ENCODE measurements at regions not wholly inside any gene's neighbourhood (a gene's known extent, or its start where the extent isn't known, plus 50 kb on each side); places are given as distances from the start of the nearest gene placed in this dataset.

DNA sequence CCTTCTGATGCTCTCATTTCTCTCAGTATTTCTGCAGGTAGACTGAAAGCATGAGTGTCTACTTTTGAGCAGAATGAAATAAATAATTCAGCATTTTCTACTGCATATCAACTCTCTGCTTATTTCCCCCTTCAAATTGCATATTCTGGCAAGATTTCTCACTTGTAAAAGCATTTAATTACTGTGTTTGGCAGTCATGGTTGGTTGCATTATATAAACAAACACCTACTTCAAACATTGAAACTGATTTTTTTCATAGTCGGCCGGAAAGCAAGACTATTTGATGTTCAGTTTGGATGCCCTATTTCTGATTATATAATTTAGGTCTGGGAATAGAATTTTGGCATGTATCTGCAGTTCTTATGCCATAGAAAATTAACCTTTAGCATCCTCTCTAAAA is 73.1 kb downstream of the PLEKHG1 start:
- no peak for TF ChIP-seq ZFX (IDR thresholded peaks at IDR 0.05; ENCODE audit: borderline replicate concordance)
- TF ChIP-seq, protein P1, sequence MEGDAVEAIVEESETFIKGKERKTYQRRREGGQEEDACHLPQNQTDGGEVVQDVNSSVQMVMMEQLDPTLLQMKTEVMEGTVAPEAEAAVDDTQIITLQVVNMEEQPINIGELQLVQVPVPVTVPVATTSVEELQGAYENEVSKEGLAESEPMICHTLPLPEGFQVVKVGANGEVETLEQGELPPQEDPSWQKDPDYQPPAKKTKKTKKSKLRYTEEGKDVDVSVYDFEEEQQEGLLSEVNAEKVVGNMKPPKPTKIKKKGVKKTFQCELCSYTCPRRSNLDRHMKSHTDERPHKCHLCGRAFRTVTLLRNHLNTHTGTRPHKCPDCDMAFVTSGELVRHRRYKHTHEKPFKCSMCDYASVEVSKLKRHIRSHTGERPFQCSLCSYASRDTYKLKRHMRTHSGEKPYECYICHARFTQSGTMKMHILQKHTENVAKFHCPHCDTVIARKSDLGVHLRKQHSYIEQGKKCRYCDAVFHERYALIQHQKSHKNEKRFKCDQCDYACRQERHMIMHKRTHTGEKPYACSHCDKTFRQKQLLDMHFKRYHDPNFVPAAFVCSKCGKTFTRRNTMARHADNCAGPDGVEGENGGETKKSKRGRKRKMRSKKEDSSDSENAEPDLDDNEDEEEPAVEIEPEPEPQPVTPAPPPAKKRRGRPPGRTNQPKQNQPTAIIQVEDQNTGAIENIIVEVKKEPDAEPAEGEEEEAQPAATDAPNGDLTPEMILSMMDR (IDR thresholded peaks at IDR 0.05): no peak
- no peak overlapping the region for H3K27ac ChIP-seq

DNA sequence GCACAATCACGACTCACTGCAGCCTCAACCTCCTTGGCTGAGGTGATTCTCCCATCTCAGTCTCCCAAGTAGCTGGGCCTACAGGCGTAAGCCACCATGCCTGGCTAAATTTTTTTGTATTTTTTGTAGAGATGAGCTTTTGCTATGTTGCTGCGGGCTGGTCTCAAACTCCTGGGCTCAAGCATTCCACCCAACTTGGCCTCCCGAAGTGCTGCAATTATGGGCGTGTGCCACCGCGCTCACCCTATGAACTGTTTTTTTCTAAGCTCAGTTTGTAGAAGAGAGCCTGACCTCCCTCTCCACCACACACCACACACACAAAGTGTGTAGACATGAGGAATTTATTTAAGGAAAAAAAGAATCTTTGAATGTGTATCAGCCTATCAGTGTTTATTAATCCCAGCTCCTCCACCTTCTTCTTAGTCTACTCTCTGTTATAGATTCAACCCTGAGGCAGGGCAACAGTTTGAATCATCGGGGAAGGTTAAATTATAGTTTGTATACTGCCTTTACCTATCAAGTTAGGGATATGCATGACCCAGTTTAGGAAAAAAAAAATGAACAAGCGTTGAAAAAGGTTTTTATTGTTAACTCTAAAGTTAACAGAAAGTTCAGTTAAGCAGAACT is 74.1 kb downstream of the PLEKHG1 start:
- H3K27ac ChIP-seq: no peak overlapping the region
- TF ChIP-seq ZFX (IDR thresholded peaks at IDR 0.05; ENCODE audit: borderline replicate concordance): no peak
- TF ChIP-seq, protein P1 (IDR thresholded peaks at IDR 0.05): no peak

DNA sequence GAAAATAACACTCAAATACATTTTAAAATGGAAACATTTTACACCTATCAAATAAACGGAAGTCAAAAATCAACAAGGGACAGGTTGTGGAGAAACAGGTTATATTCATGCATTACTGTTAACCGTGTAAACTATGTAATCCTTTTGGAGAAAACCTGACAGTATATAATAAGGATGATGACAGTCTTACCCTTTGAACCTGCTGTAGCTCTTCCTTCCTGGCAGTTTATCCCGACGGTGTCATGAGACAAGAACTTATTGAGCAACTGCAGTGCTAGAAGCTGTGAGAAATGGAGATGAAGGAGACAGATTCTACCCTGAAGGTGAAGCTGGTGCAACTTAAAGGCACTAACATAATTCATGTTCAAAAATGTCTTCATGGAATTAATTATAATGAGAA is 76.7 kb downstream of the PLEKHG1 start:
- no peak overlapping the region for H3K27ac ChIP-seq
- TF ChIP-seq, protein P1 (IDR thresholded peaks at IDR 0.05): no peak
- TF ChIP-seq ZFX (IDR thresholded peaks at IDR 0.05; ENCODE audit: borderline replicate concordance): no peak

DNA sequence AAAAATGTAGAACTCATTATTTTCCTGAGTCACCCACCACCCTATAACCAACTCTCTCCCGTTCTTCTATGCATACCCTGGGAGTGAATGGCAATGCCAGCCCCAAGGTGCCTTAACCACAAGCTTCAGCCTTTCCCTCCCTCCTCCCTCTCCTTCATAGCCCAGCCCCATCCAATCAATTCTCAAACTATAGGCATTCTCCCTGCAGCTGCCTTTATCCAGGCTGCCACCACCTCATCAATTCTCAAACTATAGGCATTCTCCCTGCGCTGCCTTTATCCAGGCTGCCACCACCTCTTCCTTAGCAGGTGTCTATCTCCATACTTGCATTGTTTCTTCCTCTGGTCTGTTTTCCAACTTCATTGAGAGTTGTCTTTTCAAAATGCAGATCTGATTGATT is 77.1 kb downstream of the PLEKHG1 start:
- no peak overlapping the region for H3K27ac ChIP-seq
- TF ChIP-seq, protein P1 (IDR thresholded peaks at IDR 0.05): no peak
- TF ChIP-seq ZFX (IDR thresholded peaks at IDR 0.05; ENCODE audit: borderline replicate concordance): no peak

DNA sequence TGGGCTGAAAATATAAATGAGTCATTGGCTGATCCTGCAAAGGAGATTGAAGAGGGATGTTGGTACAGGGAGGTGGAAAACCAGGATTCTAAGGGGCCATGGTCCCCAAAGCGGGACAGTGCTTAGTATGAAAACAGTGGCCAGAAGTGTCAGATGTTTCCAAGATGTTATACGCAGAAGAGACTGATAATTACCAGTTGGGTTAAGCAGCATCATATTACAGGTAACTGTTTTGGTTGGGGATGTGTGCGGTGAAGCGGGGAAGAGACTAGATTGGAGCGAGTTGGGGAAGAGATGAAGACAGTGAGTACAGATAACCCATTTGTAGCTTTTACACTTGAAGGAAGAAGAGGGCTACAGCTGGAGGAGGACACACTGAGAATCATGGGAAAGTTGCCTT is 80.8 kb downstream of the PLEKHG1 start:
- no peak overlapping the region for H3K27ac ChIP-seq
- TF ChIP-seq ZFX (IDR thresholded peaks at IDR 0.05; ENCODE audit: borderline replicate concordance): no peak
- TF ChIP-seq, protein P1 (IDR thresholded peaks at IDR 0.05): no peak

DNA sequence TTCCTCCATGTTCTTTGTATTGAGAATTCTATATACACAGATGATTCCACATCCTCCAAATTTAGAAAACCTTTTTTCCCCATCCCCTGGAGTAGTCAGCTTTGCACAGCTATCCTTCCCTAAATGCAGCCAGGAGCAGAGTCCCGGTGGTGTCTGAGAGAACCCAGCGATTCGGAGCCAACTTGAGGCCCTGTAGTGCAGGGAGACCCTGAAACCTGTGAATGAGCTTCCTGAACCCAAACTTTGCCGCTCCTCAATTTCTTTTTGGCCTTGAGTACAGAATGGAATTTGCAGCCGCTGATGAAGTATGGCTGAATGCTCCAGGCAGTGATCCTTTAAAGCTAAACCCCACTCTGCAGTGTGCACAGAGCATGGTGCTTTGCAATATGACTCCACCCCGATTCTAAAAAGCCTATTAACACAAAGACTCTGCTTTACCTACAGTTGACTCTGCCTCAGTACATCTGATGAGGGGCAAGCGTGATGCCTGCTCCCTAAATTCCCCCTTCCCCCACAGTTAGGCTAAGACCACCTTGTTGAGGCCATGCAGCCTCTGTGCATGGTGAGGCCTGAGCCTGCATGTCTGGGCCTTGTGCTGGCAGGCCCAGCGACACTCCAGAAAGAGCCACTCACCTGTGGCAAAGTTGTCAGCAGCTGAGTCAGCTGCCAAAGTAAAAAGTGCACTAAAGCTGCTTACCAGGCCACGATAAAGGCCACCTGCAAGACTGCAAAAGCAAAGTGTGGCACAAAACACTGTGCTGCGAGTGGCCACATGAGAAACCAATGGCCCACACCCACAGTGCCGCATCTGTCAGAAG is 82.1 kb downstream of the PLEKHG1 start:
- TF ChIP-seq ZFX (IDR thresholded peaks at IDR 0.05; ENCODE audit: borderline replicate concordance): no peak
- H3K27ac ChIP-seq: no peak overlapping the region

DNA sequence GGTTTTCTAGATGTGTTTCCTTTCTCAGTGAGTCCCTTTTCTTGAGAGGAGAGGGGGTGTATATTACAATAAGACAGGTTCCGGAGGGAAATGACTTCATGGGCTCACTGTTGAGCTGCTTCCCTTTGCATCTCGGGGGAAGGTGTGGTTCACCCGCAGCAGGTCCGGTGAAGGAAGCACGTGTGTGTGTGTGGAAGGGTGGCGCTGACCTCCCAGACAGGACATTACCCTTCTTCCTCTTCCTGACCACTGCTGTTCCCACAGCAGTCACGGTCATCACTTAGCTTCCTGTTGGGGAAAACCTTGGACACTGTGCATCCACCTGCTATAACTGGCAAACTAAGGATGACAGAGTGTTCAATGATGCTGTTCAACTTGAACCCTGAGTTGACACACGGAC is 83.6 kb downstream of the PLEKHG1 start:
- TF ChIP-seq, protein P1 (IDR thresholded peaks at IDR 0.05): no peak
- no peak for TF ChIP-seq ZFX (IDR thresholded peaks at IDR 0.05; ENCODE audit: borderline replicate concordance)

More for the DNA sequence above, 83.6 kb downstream of the PLEKHG1 start:
- no peak overlapping the region for H3K27ac ChIP-seq
